ENCODE measurements at regions not wholly inside any gene's neighbourhood (a gene's known extent, or its start where the extent isn't known, plus 50 kb on each side); places are given as distances from the start of the nearest gene placed in this dataset.

DNA sequence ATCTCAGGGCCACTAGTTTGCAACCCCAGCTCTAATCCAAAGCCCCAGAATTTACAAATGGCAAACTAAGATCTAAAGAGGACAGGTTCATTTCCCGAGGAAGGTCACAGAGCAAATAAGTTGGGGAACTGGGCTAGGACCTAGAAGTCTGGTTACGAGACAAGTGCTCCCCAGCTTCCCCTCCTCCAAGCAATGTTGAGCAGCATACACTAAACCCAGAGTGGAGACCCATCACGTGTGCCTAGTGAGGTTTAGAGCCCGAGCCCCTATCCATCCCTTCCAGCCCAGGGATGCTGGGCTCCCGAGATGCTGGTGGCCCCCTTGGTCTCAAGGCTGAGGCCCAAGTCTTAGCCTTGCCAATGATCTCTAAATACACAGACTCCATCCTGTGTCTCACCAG lies 209.5 kb upstream of the ZMIZ1 start:
- DNase-seq = no peak

DNA sequence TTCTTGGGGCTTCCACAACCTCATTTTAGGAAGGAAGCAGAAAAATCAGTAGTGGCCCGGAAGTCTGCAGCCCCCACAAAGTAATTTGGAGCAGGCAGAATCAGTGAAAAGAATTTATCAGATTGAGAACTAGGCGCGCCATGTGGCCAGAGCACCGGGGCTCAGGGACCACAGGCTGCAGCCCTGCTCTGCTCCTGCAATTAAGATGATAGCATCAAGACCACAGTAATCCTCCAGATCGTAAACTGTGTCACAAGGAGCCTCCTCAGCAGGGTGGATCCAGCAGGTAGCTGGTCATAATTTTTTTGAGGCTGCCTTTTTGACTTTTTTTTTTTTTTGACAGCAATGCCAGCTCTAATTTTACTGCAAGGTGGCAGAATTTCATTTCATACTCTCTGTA lies 209.0 kb upstream of the ZMIZ1 start:
- no peak for DNase-seq

DNA sequence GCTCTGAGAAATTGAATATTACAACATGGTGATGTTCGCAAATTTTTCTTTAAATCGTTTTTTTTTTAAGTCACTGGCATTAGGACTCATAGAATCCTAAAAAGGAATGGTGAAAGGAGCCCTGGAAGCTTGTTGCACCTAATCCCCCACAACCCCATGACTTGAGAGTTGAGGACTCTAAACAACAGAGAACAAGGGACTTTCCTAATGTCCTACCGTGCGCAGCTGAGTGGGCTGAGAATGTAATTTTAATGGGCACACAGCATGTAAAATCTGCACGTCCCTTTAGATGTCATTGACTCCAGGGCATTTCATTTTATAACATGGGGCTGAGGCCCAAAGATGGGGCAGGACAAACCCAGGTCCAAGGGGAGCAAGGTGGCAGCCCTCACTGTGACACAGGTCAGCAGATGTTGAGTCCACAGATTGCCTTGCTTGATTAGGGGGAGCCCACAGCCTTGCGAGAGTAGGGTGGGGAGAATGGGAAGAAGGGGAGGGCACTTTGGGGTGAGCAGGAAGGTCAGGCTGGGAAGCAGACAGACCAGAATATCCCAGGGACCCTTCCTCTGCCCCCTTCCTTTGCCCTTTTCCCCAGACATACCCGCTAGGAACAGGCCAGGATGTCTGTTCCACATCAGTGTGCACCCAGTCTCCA lies 208.4 kb upstream of the ZMIZ1 start:
- DNase-seq = no peak

DNA sequence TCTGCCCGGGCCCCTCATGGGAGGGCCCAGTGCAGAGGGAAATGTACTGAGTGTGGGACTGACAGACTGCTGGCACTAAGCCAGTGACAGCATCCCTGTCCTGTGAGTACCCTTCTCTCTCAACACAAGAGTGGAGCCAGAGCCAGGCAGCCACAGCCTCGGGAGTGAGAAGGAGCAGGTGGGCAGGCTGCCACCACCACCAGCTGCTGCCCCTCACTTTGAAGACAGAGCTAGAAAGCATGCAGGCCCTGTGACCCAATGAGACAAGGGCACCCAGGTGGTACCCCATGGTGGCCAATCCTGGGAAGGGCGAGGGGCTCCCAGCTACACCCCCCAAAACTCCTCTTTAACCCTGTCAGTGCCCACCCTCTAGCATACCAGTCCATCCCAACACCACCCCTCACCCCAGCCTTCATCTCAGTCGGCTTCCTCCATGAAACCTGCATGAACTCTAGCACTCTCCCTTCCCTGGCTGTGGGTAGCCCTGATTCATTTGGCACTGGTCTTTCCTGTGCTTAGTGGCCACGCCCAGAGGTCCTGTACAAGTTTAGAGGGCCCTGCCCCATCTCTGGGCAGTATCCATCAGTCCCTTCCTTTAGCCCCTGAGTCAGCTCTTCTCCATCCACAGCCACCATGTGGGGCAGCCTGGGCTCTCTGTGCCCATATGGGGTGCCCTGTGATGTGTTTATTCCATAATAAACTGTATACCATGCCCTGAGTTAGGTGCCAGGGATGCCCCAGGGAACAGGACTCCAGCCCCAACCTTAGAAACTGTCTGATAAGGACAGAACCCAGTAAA lies 207.0 kb upstream of the ZMIZ1 start:
- no peak for DNase-seq

DNA sequence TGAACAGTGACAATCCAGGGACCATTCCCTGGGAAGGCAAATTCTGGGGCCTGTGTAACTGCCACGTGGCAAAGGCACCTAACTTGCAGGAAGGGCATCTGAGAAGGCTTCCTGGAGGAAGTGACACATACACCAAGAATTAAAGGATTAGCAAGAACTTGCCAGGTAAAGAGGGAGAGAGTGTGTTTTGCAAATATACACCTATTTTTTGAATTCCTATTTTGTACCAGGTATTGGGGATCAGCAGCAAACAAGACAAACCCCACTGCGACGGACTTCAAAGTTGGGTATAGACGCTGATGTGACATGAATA lies 206.5 kb upstream of the ZMIZ1 start:
- DNase-seq = no peak

DNA sequence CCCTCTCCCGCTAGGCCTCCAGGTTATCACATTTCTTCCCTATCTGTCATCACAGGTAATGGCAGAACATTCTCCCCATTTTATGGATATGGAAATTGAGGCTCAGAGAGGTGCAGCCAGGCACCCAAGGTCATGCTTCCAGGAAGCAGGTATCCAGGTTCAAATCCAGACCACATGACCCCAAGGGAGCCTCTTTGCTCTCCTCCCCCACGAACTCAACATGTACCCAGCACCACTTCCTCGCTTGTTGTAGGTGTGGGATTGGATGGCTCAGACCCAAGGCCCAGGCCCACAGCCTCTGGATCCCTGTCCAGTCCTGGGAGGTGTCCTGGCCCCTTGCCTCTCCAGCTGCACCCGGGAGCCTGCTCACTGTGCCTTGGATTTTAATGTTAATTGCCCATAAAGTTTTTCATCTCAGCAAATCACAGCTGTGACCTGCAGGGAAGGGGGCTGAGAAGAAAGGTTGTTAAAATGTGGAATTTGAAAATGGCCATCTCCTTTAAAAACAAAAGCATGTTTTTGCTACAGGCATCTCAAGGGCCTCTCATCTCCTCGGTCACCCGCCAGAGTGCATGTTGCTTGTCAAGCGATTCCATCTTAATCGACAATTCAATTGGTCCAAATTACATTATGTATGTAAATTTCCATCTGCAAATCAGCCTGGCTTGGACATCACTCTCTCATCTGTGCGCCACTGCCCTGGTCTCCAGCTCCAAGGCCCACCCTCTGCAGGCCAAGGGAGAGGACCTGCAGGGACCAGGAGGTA lies 205.4 kb upstream of the ZMIZ1 start:
- no peak for DNase-seq

DNA sequence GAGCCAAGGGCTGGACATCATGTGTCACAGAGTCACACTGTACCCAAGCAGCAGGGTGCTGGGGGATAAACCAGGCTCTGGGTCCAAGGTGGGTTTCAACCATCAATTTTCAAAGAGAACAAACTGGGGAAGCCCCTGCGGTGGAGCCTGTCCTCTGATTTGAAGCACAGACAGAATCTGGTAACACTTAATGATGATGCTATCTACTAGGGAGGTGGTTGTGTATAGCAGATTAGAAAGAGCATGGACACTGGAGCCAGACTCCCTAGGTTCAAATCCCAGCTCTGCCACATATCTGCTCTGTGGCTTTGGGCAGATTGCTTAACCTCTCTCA lies 204.9 kb upstream of the ZMIZ1 start:
- no peak for DNase-seq

DNA sequence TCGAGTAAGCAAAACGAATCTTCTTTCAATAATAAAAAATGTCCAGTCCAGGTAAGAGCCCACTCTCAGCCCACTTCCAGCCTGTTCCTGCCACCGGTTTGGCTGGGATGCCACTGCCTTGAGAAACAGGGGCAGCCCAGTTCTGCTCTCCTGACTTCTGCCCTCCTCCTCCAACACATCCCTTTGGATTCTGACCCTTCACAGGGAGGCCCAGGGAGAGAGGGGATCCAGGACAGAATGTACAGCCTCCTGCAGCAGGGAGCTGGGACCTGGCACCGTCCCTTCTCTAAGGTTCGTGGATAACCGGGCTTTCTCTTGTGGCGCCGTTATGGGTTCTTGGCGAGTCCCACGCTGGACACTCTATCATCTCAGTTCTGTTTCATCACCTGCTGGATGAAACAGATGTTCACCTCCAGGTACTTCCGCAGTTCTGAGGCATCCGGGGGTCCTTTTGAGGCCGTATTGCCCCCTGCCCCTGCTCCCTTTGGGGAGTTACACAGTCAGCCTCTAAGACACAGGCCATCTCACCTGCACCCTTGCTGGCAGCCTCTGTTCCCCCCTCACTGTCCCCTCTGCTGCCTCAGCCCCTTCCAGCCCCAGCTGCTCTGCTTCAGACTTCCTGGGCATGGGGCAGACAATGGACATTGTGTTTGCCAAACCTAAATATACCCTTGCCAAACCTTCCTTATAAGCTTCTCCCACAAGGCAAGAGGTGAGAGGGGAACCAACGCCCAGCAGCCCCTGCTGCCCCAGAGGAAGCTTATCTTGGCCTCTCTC lies 203.8 kb upstream of the ZMIZ1 start:
- DNase-seq = no peak

DNA sequence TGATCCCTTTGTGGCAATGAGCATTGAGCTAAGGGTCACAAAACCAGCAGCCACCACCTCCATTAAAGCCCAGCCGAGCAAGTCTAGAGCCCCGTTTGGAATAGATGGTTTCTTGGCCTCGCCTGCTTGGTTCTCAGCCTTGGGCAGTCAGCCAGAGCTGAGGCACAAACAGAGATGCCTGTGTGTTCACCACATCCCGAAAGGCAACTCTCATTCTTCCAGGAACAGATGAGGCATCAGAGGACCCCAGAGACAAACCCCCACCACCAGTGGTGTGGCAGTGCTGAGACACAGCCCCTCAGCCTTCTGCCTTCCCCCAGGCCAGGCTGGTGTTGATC lies 203.3 kb upstream of the ZMIZ1 start:
- no peak for DNase-seq

DNA sequence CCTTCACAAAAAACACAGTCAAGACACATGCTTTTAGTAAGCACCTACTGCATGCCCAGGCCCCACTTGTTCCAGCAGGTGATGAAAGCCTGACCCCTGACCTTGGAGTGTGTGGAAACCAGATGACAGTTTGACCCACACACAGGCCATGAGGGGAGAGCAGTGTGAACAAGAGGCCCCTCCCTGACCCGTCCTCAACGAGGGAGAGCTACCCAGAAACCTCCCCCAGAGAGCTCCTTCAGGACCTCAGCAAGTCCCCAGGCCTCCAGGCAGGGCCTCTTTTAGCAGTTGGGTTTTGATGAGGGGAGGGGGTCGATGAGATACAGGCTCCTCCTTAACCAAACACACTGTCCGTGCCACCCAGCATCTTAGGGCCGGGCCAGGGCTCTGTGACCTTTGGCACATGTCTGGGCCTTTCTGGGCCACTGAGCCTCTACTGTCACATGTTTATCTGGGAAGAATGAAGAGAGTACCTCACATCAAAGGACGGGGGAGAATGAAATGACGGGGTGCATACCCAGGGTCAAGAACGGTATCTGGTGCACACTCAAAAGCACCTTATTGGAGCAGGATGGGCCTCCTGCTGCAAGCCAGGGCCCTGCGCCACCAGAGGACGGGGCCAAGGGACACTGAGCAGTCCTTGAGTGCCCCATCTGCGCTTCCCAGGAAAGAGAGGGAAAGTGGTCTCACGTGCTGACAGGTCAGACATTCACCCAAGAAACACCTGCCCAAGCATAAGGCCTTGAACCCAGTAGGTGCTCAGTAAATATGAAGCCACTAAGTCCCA lies 202.6 kb upstream of the ZMIZ1 start:
- DNase-seq = no peak

DNA sequence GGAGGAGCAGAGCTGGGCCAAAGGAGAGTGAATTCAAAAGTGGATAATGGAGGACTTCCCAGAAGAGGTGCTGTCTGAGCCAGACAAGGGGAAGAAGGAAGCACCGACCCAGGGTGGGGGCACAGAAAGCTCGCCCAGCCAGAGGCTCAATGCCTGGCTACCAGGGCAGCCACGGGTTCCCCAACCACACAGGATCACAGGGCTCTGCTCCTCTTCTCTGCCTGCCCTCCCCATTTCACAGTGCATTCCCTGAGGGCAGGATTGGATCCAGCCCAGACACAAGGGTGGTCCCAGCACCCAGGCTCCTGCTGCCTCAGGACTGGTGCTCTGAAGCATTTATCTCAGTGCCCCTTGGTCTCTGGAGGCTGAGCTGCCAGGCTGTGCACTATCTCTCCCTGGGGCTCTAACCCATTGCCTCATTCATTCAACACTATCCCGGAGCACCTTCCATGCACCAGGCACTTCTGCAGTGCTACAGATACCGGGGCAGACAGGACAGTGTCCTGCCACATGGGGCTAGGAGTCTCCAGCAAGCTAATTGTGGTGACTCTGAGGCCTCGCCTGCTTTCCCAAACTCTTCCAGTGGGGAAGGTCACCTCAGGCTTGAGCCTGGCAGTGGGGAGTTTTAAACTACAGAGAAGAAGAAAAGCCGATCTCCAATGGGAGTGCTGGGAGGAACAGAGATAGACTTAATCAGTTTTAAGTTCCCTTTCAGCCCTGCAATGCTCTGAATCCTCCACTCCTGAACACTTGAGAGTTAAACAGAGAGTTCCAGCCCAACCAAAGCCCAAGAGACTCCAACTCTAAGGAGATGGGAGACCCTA lies 201.8 kb upstream of the ZMIZ1 start:
- DNase-seq = no peak

DNA sequence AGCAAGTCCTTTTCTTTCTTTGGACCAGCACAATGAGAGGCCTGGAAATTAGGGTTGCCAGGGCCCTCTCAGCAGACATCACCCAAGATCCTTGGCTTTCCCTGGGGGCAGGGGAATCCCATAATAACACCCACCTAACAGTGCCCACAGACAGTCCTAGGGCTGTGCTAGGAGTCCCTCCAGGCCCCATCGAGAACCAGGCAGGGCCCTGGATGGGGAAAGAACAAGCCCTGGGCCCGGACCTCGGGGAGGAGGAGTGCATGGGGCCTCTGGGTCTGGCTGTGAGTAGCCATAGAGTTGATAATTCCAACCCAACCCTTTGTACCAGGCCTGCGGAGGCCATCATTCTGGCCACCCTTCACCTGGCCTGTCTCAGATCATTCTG lies 201.2 kb upstream of the ZMIZ1 start:
- DNase-seq = no peak

DNA sequence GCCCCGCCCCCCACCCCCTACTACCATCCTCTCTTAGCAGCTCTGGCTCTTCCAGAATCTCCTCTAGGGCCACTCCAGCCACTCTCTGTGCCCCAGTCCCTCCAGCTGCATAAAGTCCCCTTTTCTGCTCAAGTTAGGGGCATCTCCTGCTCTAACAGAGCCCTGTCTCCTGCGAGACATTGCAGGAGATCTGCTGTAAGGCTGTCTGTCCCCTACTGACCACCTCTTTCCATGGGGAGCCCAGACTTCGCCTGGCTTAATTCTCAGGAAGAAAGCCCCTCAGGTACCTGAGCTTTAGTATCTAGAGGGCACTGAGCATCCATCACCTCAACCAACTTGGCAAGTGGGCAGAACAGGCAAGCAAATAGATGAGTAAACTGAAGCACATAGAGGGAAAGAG lies 200.7 kb upstream of the ZMIZ1 start:
- no peak for DNase-seq

DNA sequence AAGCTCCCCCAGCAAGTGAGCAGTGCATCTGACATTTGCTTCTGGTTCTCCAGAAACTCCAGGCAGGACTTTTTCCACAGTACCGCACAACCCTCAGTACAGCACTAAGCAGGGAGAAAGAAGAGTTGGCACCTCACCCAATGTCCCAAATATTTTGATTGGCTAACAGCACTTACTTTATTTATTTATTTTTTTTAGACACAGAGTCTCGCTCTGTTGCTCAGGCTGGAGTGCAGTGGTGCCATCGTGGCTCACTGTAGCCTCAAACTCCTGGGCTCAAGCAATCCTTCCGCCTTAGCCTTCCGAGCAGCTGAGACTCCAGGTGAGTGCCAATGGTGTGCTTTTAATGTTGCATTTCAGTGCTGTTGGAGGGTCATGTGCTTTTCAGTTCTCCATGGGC lies 200.3 kb upstream of the ZMIZ1 start:
- no peak for DNase-seq

DNA sequence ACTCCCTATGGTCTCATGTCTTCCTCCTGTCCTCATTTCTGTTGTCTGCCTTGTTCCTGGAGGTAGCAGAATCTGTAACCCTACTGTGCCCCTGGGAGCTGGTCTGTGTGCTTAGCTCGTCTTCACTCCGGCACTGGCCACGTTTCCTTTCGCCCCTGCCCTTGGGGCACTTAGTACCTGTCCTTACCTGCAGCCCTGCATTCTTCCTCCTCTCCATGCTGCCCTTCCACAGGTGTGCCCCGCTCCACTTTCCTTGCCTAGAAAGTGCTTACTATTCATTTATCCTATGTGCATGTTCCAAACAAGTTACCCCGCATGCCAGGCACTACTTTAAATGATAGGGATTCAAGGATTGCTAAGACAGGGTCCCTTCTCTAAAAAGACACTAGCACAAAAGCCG lies 199.9 kb upstream of the ZMIZ1 start:
- DNase-seq = no peak

DNA sequence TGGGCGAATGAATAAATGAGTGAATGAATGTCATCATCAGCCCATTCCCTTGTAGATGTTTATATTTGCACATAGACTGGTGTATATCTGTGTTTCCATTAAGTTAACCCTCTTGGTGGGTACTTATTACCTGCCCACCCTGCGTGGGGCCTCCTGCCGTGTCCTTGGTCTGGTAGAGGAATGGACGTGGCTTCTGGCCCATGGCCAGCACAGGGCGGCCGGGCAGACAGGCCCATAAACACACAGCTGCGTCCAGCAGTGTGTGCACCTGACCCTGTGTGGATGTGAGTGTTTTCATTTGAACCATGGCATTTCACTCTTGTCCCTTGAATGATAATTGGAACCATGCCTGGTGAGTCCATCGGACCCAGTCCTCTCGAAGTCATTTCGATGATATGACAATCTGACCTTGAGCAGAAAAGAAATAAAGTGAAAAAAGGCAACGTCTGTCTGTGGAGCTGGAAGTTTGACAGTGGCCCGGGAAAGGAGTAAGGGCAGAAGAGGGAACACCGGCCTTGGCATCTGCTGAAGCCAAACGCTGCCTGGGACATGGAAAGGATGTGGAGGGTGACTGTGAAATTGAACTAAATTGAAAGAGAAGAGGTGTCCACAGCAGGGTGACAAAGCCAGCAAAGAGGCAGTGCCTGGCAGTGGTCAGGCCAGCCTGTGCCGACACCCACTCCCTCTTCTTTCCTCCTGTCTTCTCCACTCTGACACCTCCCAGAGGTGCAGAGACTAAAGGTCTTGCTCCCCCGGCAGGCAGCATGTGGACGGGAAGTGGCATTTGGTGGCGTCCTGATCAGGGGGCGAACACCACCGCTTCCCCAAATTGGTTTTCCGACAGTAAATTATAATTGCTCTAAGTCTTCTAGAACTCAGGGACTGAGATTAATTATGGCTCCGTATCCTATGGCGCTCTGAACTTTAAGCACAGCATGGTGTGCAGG lies 199.0 kb upstream of the ZMIZ1 start:
- DNase-seq = no peak

DNA sequence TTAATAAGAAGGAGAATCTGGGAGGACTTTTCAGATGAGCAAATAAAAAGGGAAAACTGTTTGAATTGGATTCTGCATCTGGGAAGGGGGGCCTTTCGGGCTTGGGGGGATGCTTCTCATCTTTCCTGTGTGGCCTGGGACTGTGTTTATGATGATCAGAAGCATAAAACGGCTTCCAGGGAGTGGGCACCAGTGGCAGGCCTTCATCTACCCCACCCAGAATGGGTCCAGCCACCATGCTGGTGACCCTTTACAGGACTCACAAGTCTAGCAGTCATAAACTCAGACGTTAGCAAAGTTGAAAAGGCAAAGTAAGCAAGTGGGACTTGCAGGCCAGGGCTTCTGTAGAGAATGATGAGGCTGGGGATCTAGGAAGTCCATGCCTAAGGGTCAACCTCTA lies 198.3 kb upstream of the ZMIZ1 start:
- no peak for DNase-seq

DNA sequence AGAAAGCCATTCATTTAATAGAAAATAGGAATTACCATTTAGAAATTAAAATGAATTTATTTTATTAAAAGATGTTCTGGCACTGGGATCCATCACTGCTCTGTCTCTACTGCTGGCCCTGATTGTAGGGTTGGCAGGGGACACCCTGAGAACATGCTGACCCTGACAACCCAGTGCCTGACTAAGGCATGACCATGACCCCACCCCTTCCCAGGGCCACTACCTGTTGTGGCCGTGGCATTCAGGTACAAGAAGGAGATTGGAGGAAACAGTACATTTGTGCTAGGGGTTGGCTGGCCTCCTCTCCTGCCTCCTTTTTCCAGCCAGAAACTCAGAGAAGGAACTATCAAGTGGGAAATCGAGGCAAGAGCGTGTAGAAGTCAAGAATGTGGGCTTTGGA lies 197.0 kb upstream of the ZMIZ1 start:
- DNase-seq = no peak

DNA sequence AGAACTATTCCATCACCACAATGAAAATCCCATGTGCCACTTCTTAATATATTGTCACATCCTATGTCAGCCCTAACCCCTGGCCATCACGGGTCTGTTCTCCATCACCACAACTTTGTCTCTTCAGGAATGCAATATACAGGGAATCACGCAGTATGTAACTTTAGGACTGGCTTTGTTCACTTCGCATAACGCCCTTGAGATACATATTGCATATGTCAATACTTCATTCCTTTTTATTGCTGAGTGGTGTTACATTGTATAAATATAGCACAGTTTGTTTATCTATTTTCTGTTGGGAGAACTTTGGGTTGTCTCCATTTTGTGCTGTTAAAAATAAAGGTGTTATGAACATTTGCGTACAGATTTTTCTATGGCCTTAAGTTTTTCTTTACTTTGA lies 195.4 kb upstream of the ZMIZ1 start:
- no peak for DNase-seq

DNA sequence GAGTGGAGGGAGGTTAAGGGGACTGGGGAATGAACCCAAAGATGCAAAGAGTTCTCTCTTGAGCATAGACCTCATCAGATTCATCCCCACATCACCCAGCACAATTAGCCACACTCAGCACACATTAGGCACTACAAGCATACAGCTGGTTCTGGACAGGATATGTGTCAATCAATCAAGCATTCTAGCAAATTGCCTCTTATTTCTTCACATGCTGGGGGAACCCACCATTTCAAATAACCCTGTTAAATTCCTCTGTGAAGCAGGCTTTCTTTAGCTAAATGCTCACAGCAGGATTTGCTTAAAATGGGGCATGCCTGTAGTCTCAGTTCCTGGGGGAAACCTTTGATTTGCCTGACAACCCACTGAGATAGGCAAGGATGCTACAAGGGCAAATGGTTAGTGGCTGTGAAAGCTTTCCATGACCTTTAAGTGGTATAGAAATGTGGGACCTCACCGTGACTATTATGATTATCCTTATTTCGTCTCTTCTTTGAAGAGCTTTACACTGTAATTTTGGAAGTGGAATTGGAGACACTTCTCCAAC lies 193.4 kb upstream of the ZMIZ1 start:
- DNase-seq = no peak

DNA sequence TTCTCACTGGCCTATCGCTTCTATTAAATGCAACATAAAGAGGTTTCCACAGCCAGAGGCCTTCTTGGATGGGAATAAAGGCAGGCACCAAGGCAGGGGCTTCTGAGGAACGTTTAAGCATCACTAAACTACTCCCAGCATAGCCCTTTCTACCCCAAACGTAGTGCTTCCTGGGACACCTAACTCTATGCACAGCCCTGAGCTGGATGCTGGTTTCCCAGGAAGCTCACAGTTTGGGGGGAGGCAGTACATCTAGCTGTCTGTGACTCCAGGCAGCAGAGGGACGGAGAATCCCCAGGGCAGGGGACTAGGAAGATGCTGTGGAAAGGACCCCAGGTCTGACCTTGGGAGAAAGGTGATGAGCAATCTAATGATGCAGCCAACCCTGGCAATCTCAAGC lies 192.8 kb upstream of the ZMIZ1 start:
- no peak for DNase-seq

All from NCI-H526 treated with DMSO at 0.1 percent for 48 hours (cell line).